ENCODE measurements at regions not wholly inside any gene's neighbourhood (a gene's known extent, or its start where the extent isn't known, plus 50 kb on each side); places are given as distances from the start of the nearest gene placed in this dataset.
"Not testable (repeated sequence)": the region's sequence is repeated elsewhere in the genome, so short reads cannot be mapped to it uniquely, and the experiment has no call there.

- no peak for DNase-seq
Measured at GRCh38 chr18:37874721-37875120, 309.1 kb upstream of the CELF4 start.

GRCh38 chr18:37873416-37873815 lies 307.8 kb upstream of the CELF4 start:
- DNase-seq, result no peak

- DNase-seq, result no peak
Measured at GRCh38 chr18:37872562-37872961, 307.0 kb upstream of the CELF4 start.

- DNase-seq, result no peak
Measured at GRCh38 chr18:37871561-37871960, 306.0 kb upstream of the CELF4 start.

DNA sequence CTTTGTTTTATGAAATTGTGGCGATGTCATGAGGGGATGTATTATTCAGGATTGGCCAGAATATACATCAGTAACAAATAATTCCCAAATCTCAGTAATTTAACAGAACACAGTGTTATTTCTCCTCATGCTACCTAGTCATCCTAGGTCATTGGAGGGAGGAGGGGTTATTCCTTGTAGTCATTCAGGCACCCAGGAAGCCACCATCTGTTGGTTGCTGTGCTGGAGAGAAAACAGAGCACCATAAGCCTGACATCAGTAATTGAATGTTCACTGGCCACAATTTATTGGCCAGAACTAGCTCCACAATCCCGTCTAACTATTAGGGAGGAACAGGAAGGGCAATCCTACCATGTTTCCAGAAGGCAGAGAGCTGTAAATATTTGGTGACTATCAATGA lies 303.5 kb upstream of the CELF4 start:
- DNase-seq, result no peak

GRCh38 chr18:37864122-37864521 lies 298.5 kb upstream of the CELF4 start:
- no peak for DNase-seq

DNA sequence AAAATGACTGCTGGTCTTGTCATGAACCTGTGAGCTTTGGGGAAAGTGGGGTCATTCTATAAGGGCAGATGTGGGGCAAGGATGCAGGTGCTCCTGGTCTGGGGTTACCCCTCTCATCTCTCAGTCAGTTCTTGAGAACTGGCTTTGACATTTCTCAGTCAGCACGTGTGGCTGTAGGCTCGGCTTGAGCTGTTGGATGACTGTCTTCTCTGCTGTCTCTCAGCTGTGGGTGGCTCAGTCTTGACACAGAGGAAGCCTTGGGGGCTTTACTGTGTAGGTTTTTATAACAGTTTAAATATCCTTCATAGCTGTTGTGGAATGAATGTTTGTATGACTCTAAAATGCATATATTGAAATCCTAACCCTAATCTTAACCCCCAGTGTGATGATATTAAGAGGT lies 296.4 kb upstream of the CELF4 start:
- DNase-seq, result no peak

DNA sequence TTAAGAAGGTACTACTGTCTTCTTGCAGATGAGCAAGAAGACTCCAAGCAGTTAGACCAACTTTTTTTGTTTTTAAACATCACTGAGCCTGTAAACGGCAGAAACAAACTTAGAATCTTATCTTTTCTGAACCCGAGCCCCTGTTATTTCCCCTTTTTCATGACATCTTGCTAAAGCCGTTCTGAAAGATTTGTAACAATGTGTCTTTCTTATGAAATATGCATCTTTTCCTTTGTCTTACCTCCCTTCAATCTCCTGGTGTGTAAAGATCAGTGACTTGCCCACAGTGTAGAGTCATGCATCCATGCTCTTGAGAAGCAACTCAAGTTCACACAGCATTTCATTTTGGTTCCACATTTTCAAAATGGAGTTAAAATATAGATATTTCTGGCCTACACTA lies 288.8 kb upstream of the CELF4 start:
- DNase-seq, result no peak

DNA sequence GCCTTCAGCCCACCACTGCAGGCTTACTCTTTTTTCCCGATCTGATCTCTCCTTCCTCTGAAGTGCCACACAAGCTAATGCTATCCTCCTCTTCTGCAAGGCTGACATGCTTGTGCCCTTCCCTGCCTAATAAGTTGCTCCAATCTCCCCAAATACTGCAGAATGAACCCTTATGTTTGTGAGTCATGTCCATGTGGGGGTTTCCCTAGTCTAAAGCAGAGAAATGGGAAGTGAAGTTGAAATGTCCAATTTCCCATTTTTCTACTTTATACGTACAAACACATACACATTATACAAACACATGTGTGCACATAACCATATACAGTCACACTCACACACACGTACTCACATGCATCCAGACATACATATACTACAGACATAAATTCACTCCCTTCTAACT lies 288.1 kb upstream of the CELF4 start:
- DNase-seq, result no peak

- DNase-seq, result no peak
Measured at GRCh38 chr18:37852464-37852863, 286.9 kb upstream of the CELF4 start.

DNA sequence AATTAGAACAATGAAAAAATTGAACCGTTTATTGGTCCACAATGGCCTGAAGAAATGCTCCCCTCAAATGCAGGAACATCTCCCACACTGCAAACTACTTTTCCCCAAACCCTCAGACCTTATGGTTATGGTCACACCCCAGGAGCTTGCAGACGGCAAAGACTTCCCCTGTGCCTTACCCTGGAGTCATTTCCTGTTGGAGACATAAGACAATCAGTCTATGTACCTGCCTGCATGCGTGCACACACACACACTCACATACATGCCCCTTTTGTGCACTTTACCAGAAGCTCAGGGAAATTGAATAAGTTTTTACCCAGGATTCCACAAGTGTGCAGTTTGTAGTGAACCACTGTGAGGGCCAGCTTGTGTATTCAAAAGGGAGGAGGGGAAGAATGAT lies 281.9 kb upstream of the CELF4 start:
- DNase-seq, result no peak

DNA sequence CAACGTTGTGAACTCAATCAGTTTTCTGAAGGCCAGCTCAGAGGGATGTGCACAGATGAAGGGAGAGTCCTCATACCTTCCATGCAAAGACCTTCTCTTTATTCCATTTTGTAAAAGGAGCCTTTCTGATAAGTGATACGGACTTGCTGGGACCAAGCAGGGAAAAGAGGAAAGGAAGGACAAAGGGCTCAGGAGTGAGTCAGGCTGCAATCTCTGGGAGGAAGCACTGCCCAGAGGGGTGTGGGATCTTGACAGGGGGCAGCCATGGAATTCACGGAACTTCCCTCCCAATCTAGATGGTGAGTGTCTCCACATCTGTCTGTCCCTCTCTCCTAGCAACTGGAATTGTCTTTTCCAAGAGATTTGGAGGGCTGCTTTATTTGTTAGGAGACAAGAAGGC lies 281.4 kb upstream of the CELF4 start:
- no peak for DNase-seq

- no peak for DNase-seq
Measured at GRCh38 chr18:37845498-37845897, 279.9 kb upstream of the CELF4 start.

DNA sequence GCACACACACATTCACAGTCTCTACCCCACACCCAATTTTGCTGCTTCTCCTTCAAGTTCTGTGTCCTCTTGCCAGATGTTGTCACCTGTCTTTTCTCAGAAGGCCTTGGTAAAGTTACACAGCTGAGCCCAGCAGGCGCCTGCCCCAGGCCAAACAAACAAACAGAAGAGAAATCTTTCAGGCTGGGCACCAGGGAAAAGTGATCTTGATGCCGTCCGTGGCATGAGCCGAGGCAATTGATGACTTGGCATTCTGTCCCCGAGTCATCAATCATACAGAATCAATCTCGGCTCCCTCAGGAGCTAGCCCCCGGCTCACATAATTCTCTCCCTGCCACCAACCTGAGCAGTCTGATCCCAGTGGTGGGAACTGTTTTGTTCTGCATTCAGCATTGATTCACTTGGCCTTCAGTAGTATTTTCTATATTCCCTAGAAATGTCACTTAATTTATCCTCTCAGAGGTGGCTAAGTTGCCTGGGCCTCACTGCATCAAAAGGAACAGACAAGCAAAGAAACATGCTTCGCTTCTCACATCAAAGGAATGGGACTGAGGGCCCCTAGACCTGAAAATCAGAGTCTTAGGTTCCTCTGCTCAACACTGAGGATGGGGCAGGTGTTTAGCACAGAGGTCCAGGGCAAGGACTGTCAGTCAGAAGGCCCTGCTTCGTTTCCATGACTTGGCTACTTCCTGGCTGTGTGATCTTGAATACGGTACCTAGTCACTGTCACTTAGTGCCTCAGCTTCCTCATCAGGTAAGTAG lies 278.8 kb upstream of the CELF4 start:
- no peak for DNase-seq

GRCh38 chr18:37838083-37838482 lies 272.5 kb upstream of the CELF4 start:
- DNase-seq, result no peak

GRCh38 chr18:37836071-37836970 lies 270.7 kb upstream of the CELF4 start:
- no peak for DNase-seq

DNA sequence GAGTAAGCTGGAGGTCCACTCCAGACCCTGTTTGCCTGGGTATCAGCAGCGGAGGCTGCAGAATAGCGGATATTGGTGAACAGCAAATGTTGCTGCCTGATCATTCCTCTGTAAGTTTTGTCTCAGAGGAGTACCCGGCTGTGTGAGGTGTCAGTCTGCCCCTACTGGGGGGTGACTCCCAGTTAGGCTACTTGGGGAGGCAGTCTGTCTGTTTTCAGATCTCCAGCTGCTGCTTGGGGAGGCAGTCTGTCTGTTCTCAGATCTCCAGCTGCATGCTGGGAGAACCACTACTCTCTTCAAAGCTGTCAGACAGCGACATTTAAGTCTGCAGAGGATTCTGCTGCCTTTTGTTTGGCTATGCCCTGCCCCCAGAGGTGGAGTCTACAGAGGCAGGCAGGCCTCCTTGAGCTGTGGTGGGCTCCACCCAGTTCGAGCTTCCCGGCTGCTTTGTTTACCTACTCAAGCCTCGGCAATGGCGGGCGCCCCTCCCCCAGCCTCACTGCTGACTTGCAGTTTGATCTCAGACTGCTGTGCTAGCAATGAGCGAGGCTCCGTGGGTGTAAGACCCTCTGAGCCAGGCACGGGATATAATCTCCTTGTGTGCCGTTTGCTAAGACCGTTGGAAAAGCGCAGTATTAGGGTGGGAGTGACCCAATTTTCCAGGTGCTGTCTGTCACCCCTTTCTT lies 266.6 kb upstream of the CELF4 start:
- DNase-seq, result not testable (repeated sequence)

GRCh38 chr18:37812961-37813360 lies 247.4 kb upstream of the CELF4 start:
- no peak for DNase-seq

DNA sequence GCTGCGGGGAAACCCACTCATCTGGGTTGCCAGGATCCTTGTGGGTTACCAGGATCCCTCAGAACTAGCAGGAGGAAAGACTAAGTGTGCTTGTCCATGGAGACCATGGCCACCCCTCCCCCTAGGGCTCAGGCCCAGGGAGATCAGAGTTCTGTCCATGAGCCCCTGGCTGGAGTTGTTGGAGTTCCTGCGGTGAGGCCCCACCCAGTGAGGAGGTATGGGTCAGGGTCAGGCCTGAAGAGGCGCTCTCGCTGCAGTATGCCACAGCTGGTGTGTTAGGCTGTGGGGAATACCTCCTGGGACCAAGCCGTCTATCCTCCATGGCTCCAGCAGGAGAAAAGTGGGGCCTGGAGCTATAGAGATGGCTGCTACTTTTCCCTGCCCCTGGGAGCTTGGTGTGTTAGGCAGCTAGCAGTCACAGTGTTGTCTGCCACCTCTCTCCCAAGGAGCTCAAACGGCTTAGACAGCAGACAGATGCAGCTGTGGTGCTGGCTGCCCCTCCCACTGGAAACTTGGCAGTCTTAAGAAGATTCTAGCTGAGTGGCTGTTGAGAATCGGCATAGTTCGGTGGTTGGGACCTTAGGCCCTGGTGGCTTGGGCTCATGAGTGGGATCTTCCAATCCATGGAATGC lies 240.3 kb upstream of the CELF4 start:
- no peak for DNase-seq

- no peak for DNase-seq
Measured at GRCh38 chr18:37796823-37797349, 231.3 kb upstream of the CELF4 start.

GRCh38 chr18:37787452-37787851 lies 221.9 kb upstream of the CELF4 start:
- no peak for DNase-seq

GRCh38 chr18:37783771-37784170 lies 218.2 kb upstream of the CELF4 start:
- DNase-seq, result no peak

GRCh38 chr18:37779220-37779619 lies 213.6 kb upstream of the CELF4 start:
- no peak for DNase-seq

All from stimulated activated CD4-positive, alpha-beta T cell treated with anti-CD3 and anti-CD28 coated beads, Interleukin-1b, Interleukin-23, amount 100 ng/mL, for 48 hours (primary cell).